GM13976 (cell line): ENCODE measurements at regions not wholly inside any gene's neighbourhood (a gene's known extent, or its start where the extent isn't known, plus 50 kb on each side); places are given as distances from the start of the nearest gene placed in this dataset.
"Not testable (repeated sequence)": the region's sequence is repeated elsewhere in the genome, so short reads cannot be mapped to it uniquely, and the experiment has no call there.

Source experiments
- DNase-seq: peaks from one replicate; pipeline ENCODE4 v3.0.0; 2012; ENCODE audit warnings: low spot score
- CTCF ChIP-seq: IDR thresholded peaks from 2 replicates; pipeline ENCODE4 v1.5.1; 2012; ENCODE audit warnings: borderline replicate concordance, mild to moderate bottlenecking; ENCODE audit not compliant: insufficient read depth; ENCODE audit errors: extremely low read depth, missing control alignments, control extremely low read depth
- in situ Hi-C: fragments of 300-500 bp; cut with MboI; formaldehyde crosslinking; loops from one replicate; pipeline ENCODE4 v1.12.0; 2022; ENCODE audit warnings: low sequenced_read_pairs, mixed read lengths, inconsistent platforms; ENCODE audit not compliant: unreplicated experiment

- in situ Hi-C loops, result no loop called here
- DNase-seq, result no peak
- no peak for TF ChIP-seq CTCF
Measured at GRCh38 chr12:124088217-124088907, 115.3 kb downstream of the ZNF664 start.

- in situ Hi-C loops, DNase-seq: not testable (repeated sequence)
Measured at GRCh38 chr12:124089181-124089914, 116.3 kb downstream of the ZNF664 start.

- DNase-seq, result no peak
- TF ChIP-seq CTCF, result no peak
- in situ Hi-C loops, result no loop called here
Measured at GRCh38 chr12:124091835-124092234, 118.8 kb downstream of the ZNF664 start.

- DNase-seq, in situ Hi-C loops: not testable (repeated sequence)
Measured at GRCh38 chr12:124092532-124092931, 119.5 kb downstream of the ZNF664 start.

- no peak for TF ChIP-seq CTCF
- DNase-seq, result no peak
- in situ Hi-C loops, result no loop called here
Measured at GRCh38 chr12:124093297-124093696, 120.3 kb downstream of the ZNF664 start.

GRCh38 chr12:124094188-124094587, 121.2 kb downstream of the ZNF664 start:
- in situ Hi-C loops, result no loop called here
- no peak for TF ChIP-seq CTCF
- no peak for DNase-seq

GRCh38 chr12:124094733-124095132, 121.7 kb downstream of the ZNF664 start:
- no peak for TF ChIP-seq CTCF
- DNase-seq, result no peak
- in situ Hi-C loops, result no loop called here
